ENCODE measurements at regions not wholly inside any gene's neighbourhood (a gene's known extent, or its start where the extent isn't known, plus 50 kb on each side); places are given as distances from the start of the nearest gene placed in this dataset.

DNA sequence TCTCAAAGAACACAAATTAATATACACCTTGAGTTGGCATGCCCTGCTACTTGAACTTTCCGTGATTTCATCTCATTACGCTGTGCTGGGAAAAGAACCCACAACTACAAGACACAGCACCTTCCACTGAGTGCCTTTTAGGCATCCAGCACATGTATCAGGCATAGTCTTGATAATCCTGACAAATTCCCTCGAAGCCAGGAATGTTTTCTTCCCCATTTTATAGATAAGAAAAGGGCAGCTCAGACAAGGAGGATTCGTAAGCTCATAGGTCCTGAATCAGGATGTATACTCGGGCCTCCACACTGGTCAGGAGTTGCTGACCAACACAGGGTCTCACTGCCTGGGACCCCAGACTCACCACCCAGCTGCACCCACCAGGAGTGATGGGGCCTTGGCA lies 368.6 kb downstream of the TNS3 start:
- no peaks in the 10 kb centered on the region for H3K4me1 Mint-ChIP-seq
- DNase-seq: no peak
- POLR2A ChIA-PET (ENCODE audit: partially characterized antibody): no interaction called here

DNA sequence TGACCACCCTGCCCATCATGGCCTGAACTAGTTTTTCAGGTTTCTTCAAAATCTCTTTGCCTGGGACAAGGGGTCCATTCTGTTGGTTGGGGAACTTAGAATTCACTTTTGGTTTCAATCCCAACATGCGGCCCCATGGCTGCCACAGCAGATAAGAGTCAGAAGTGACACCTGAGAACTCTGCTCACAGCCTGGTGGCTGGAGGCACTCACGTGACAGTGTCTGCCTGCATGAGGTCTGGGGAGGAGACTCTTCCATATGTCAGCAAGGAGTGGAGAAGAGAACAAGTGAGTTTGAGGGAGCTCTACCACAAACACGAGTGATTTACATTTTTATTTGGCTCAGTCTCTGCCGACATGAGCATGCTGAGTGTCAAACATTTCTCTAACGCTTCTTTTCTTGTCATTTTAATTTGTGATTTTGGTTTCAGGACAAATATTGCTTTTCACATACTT lies 370.4 kb downstream of the TNS3 start:
- DNase-seq: no peak
- H3K27ac ChIP-seq (ENCODE audit: low read depth, low read length): no peak overlapping the region
- no peak overlapping the region for H3K4me3 Mint-ChIP-seq
- intact Hi-C loops (cut with micrococcal nuclease): no loop called here
- ChIA-PET POLR2A (ENCODE audit: partially characterized antibody) (no interaction called here), CTCF (ENCODE audit: partially characterized antibody) (no interaction called here)
- H3K9me3 ChIP-seq (ENCODE audit: control insufficient read depth in 1 of 2, low read length in 2 of 2): no peaks in the 10 kb centered on the region
- H3K27ac Mint-ChIP-seq: no peak overlapping the region
- H3K27me3 Mint-ChIP-seq: peaks cover 1 to 2% of the 10 kb centered on the region in 2 donors
- no peaks in the 10 kb centered on the region for H3K36me3 Mint-ChIP-seq
- no peaks in the 10 kb centered on the region for H3K4me1 ChIP-seq (ENCODE audit: insufficient read depth, low read length)
- H3K9me3 Mint-ChIP-seq: peaks cover 0 to 9% (median 0%) of the 10 kb centered on the region in 8 donors
- H3K36me3 ChIP-seq (ENCODE audit: insufficient read depth, low read length): no peaks in the 10 kb centered on the region
- no peak overlapping the region for H3K4me3 ChIP-seq (ENCODE audit: low read length in 2 of 2)
- no peaks in the 10 kb centered on the region for H3K27me3 ChIP-seq (ENCODE audit: insufficient read depth, low read length)
- no peaks in the 10 kb centered on the region for H3K4me1 Mint-ChIP-seq

More for the DNA sequence above, 368.6 kb downstream of the TNS3 start:
- Histone ChIP-seq H3K36me3 (ENCODE audit: insufficient read depth, low read length) (no peaks in the 10 kb centered on the region), H3K4me1 (ENCODE audit: insufficient read depth, low read length) (no peaks in the 10 kb centered on the region), H3K4me3 (ENCODE audit: low read length in 2 of 2) (no peak overlapping the region), H3K27ac (ENCODE audit: low read depth, low read length) (no peak overlapping the region), H3K9me3 (ENCODE audit: control insufficient read depth in 1 of 2, low read length in 2 of 2) (no peaks in the 10 kb centered on the region), H3K27me3 (ENCODE audit: insufficient read depth, low read length) (no peaks in the 10 kb centered on the region)
- Mint-ChIP-seq H3K27me3 (peaks cover 1 to 4% of the 10 kb centered on the region in 2 donors), H3K27ac (no peak overlapping the region), H3K36me3 (no peaks in the 10 kb centered on the region), H3K4me3 (no peak overlapping the region), H3K9me3 (peaks cover 0 to 3% (median 0%) of the 10 kb centered on the region in 8 donors)
- CTCF ChIA-PET (ENCODE audit: partially characterized antibody): no interaction called here
- intact Hi-C loops (cut with micrococcal nuclease): no loop called here

DNA sequence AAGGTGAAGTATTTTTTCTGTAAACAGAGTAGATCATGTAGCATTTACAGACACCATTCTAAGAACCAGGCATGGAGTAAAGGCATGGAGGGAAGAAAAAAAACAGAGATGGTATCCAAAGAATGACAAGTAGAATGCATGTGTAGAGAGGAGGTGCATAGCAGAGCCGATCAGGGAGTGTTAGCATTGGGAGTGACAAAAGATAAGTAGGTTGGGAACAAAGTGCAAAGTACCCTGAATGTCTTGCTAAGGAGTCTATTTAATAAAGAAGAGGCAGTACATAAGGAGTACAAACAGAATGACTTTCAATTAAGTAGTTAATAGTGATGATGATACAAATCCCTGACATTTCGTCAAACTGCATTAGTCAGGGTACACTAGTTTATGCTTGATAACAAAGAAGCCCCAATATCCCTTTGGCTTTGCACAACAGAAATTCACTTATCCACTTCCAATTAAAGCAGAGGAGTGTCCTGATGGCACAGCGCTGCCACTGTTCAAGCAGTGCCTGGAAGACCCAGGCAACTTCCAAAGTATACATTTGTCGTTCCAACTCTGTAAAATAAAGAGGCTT lies 371.5 kb downstream of the TNS3 start:
- H3K27me3 Mint-ChIP-seq: peaks cover 0 to 1% of the 10 kb centered on the region in 2 donors
- no peaks in the 10 kb centered on the region for H3K27me3 ChIP-seq (ENCODE audit: insufficient read depth, low read length)
- no peak for DNase-seq
- H3K27ac ChIP-seq (ENCODE audit: low read depth, low read length): no peak overlapping the region
- POLR2A ChIA-PET (ENCODE audit: partially characterized antibody): no interaction called here
- H3K36me3 Mint-ChIP-seq: no peaks in the 10 kb centered on the region
- H3K4me3 ChIP-seq (ENCODE audit: low read length in 2 of 2): no peak overlapping the region
- H3K4me1 Mint-ChIP-seq: no peaks in the 10 kb centered on the region
- no peaks in the 10 kb centered on the region for H3K9me3 ChIP-seq (ENCODE audit: control insufficient read depth in 1 of 2, low read length in 2 of 2)
- no peaks in the 10 kb centered on the region for H3K36me3 ChIP-seq (ENCODE audit: insufficient read depth, low read length)
- no peak overlapping the region for H3K4me3 Mint-ChIP-seq
- H3K9me3 Mint-ChIP-seq: peaks cover 0 to 9% (median 0%) of the 10 kb centered on the region in 8 donors
- no peaks in the 10 kb centered on the region for H3K4me1 ChIP-seq (ENCODE audit: insufficient read depth, low read length)
- intact Hi-C loops (cut with micrococcal nuclease): no loop called here
- CTCF ChIA-PET (ENCODE audit: partially characterized antibody): no interaction called here
- no peak overlapping the region for H3K27ac Mint-ChIP-seq

DNA sequence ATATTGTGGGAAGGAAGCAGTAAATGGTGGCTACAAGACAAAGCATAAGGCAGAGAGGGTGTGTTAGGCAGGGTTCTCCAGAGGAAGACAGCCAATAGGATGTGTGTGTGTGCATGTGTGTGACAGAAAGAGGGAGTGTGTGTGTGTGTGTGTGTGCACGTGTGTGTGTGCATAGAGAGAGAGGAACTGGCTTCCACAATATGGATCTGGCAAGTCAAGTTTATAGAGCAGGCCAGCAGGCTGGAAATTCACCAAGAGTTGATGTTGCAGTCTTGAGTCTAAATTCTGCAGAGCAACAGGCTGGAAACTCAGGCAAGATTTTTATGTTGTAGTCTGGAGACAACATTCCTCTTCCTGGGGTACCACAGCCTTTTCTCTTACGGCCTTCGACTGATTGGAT lies 374.0 kb downstream of the TNS3 start:
- Mint-ChIP-seq H3K4me1 (no peaks in the 10 kb centered on the region), H3K36me3 (no peaks in the 10 kb centered on the region), H3K9me3 (peaks cover 0 to 10% (median 0%) of the 10 kb centered on the region in 8 donors), H3K27me3 (peaks cover 0 to 1% of the 10 kb centered on the region in 2 donors), H3K27ac (no peak overlapping the region), H3K4me3 (no peak overlapping the region)
- Histone ChIP-seq H3K27me3 (ENCODE audit: insufficient read depth, low read length) (no peaks in the 10 kb centered on the region), H3K36me3 (ENCODE audit: insufficient read depth, low read length) (no peaks in the 10 kb centered on the region), H3K27ac (ENCODE audit: low read depth, low read length) (no peak overlapping the region), H3K4me1 (ENCODE audit: insufficient read depth, low read length) (no peaks in the 10 kb centered on the region), H3K9me3 (ENCODE audit: control insufficient read depth in 1 of 2, low read length in 2 of 2) (no peaks in the 10 kb centered on the region), H3K4me3 (ENCODE audit: low read length in 2 of 2) (no peak overlapping the region)
- intact Hi-C loops (cut with micrococcal nuclease): no loop called here
- no peak for DNase-seq
- ChIA-PET CTCF (ENCODE audit: partially characterized antibody) (no interaction called here), POLR2A (ENCODE audit: partially characterized antibody) (no interaction called here)

DNA sequence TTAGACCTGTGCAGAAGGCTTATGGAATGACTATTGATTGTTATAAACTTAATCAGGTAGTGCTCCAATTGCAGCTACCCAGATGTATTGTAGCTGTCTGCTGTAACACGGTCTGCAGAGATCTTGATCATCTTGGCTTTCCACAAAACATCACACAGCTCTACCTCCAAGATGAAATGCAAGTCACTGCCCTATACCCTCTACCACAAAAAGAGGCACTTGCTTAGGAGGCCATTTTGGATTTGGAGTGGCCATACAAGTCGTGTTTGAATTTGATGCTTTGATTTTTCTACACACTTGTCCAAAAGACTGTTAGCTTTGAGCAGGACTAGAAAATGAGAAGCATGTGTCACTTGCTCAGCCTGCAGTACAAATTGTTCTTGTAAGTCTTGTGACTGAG lies 377.2 kb downstream of the TNS3 start:
- POLR2A ChIA-PET (ENCODE audit: partially characterized antibody): no interaction called here
- peaks cover 0 to 1% of the 10 kb centered on the region in 2 donors for H3K27me3 Mint-ChIP-seq
- no peak overlapping the region for H3K4me3 Mint-ChIP-seq
- no peaks in the 10 kb centered on the region for H3K4me1 Mint-ChIP-seq
- intact Hi-C loops (cut with micrococcal nuclease): no loop called here
- no peak overlapping the region for H3K4me3 ChIP-seq (ENCODE audit: low read length in 2 of 2)
- CTCF ChIA-PET (ENCODE audit: partially characterized antibody): no interaction called here
- H3K36me3 Mint-ChIP-seq: no peaks in the 10 kb centered on the region
- H3K36me3 ChIP-seq (ENCODE audit: insufficient read depth, low read length): no peaks in the 10 kb centered on the region
- no peak overlapping the region for H3K27ac Mint-ChIP-seq
- DNase-seq: no peak
- no peaks in the 10 kb centered on the region for H3K4me1 ChIP-seq (ENCODE audit: insufficient read depth, low read length)
- H3K9me3 ChIP-seq (ENCODE audit: control insufficient read depth in 1 of 2, low read length in 2 of 2): no peaks in the 10 kb centered on the region
- H3K9me3 Mint-ChIP-seq: peaks cover 0 to 8% (median 1%) of the 10 kb centered on the region in 8 donors
- no peak overlapping the region for H3K27ac ChIP-seq (ENCODE audit: low read depth, low read length)
- H3K27me3 ChIP-seq (ENCODE audit: insufficient read depth, low read length): no peaks in the 10 kb centered on the region

DNA sequence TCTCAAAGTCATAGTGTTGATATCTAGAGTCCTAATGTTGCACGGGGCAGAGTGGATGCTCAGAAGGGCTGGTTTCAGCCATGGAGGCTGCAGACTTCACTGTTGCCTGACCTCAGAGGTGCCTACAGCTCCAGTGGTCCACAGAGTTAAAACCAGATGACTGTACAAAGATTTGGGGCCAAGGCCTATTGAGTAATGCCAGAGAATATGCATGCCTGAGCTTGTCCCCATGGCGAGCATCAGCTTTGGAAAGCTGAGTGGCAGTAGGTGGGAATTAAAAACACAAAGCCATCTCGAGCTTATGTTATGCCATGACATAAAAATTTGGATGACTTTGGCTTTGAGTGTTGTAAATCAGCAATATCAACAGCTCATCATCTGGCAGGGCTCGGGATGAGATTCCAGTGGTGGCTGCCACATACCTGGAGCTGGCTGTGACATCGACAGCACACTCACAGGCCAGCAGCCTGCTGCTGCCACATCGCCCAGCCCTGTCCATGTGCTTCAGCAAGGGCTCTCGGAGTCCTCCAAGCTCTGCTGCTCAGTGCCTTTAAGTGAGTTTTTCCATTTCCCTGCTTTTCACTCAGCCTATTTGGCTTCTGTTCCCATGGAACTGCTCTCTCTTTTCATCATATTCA lies 379.6 kb downstream of the TNS3 start:
- Histone ChIP-seq H3K9me3 (ENCODE audit: control insufficient read depth in 1 of 2, low read length in 2 of 2) (no peaks in the 10 kb centered on the region), H3K27me3 (ENCODE audit: insufficient read depth, low read length) (no peaks in the 10 kb centered on the region), H3K27ac (ENCODE audit: low read depth, low read length) (no peak overlapping the region), H3K4me1 (ENCODE audit: insufficient read depth, low read length) (no peaks in the 10 kb centered on the region), H3K4me3 (ENCODE audit: low read length in 2 of 2) (no peak overlapping the region), H3K36me3 (ENCODE audit: insufficient read depth, low read length) (no peaks in the 10 kb centered on the region)
- no peak for DNase-seq
- ChIA-PET CTCF (ENCODE audit: partially characterized antibody) (no interaction called here), POLR2A (ENCODE audit: partially characterized antibody) (no interaction called here)
- Mint-ChIP-seq H3K36me3 (no peaks in the 10 kb centered on the region), H3K27ac (no peak overlapping the region), H3K9me3 (peaks cover 0 to 5% (median 0%) of the 10 kb centered on the region in 8 donors), H3K27me3 (peaks cover 0 to 1% of the 10 kb centered on the region in 2 donors), H3K4me3 (no peak overlapping the region), H3K4me1 (no peaks in the 10 kb centered on the region)
- intact Hi-C loops (cut with micrococcal nuclease): no loop called here

DNA sequence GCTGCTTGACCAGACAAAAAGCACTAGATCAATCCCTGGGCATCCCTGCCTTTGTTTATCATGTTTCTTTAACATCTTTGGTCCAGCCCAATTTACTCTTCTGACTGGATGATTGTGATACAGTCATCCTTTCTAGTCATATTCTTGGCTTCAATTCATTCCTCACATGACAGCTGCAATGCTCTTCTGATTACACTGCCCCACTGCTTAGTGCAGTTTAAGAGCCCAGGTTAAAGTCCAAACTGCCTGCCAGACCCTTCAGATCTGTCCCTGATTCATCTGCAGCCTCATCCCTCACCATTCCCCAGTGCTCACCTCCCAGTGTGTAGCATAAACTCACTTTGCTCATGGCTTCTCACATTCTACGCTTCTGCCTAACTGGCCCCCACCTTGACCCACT lies 383.8 kb downstream of the TNS3 start:
- Histone ChIP-seq H3K27ac (ENCODE audit: low read depth, low read length) (no peak overlapping the region), H3K27me3 (ENCODE audit: insufficient read depth, low read length) (no peaks in the 10 kb centered on the region), H3K36me3 (ENCODE audit: insufficient read depth, low read length) (no peaks in the 10 kb centered on the region), H3K9me3 (ENCODE audit: control insufficient read depth in 1 of 2, low read length in 2 of 2) (no peaks in the 10 kb centered on the region), H3K4me1 (ENCODE audit: insufficient read depth, low read length) (no peaks in the 10 kb centered on the region), H3K4me3 (ENCODE audit: low read length in 2 of 2) (no peak overlapping the region)
- POLR2A ChIA-PET (ENCODE audit: partially characterized antibody): no interaction called here
- no peaks in the 10 kb centered on the region for H3K4me1 Mint-ChIP-seq
- intact Hi-C loops (cut with micrococcal nuclease): no loop called here
- no peaks in the 10 kb centered on the region for H3K27me3 Mint-ChIP-seq
- no peak overlapping the region for H3K4me3 Mint-ChIP-seq
- peaks cover 0 to 5% (median 0%) of the 10 kb centered on the region in 8 donors for H3K9me3 Mint-ChIP-seq
- CTCF ChIA-PET (ENCODE audit: partially characterized antibody): no interaction called here
- no peaks in the 10 kb centered on the region for H3K36me3 Mint-ChIP-seq
- no peak overlapping the region for H3K27ac Mint-ChIP-seq
- DNase-seq: no peak
